ENCODE measurements at regions not wholly inside any gene's neighbourhood (a gene's known extent, or its start where the extent isn't known, plus 50 kb on each side); places are given as distances from the start of the nearest gene placed in this dataset.

DNA sequence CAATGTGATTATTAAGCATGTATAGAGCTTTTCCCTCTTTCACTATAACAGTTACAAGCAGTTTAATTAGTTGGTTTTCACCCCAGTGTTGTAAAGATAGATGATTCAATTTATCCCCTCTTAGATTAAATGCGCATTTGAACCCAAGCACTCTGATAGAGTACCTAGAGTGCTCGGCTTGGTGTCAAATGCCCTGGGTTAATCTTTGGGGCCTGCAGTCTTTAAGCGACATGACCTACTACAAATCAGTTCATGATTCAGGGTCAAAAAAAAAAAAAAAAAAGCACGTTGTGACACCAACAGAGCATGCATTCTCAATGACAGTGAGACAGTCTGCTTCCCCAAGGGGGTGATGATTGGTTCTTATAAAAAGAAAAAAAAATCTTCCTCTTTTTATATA, 375.3 kb downstream of the BRINP1 start:
- Histone ChIP-seq H3K9ac (ENCODE audit: extremely low read depth, low read length, poor library complexity, severe bottlenecking) (no peak overlapping the region), H3K4me1 (ENCODE audit: control insufficient read depth, insufficient read depth, low read length) (no peaks in the 10 kb centered on the region), H3K9me3 (ENCODE audit: control insufficient read depth, low read length) (no peaks in the 10 kb centered on the region), H3K4me3 (ENCODE audit: low read length) (no peak overlapping the region), H3K36me3 (ENCODE audit: control insufficient read depth, insufficient read depth, low read length) (no peaks in the 10 kb centered on the region), H3K27me3 (ENCODE audit: control insufficient read depth, insufficient read depth, low read length, poor library complexity, severe bottlenecking) (no peaks in the 10 kb centered on the region), H3K27ac (ENCODE audit: low read depth, low read length) (no peak overlapping the region)
- no peaks in the 10 kb centered on the region for H3K36me3 Mint-ChIP-seq (ENCODE audit: low read depth)
- peaks cover 13% of the 10 kb centered on the region for H3K4me1 Mint-ChIP-seq
- no peak for DNase-seq
- H3K4me3 Mint-ChIP-seq, result no peak overlapping the region
- no peaks in the 10 kb centered on the region for H3K9me3 Mint-ChIP-seq
- WGBS, 2 experiments (ENCODE audit: insufficient coverage in 1 of 2, insufficient read length in 1 of 2), result 84% methylated on average over 3 of the region's 4 CpGs; no CpG with 5 or more reads in 1 of the 2 experiments
- no peak for TF ChIP-seq CTCF (conservative IDR thresholded peaks at IDR 0.05)
- H3K27ac Mint-ChIP-seq, result no peak overlapping the region
- no peaks in the 10 kb centered on the region for H3K27me3 Mint-ChIP-seq (ENCODE audit: insufficient read depth)

DNA sequence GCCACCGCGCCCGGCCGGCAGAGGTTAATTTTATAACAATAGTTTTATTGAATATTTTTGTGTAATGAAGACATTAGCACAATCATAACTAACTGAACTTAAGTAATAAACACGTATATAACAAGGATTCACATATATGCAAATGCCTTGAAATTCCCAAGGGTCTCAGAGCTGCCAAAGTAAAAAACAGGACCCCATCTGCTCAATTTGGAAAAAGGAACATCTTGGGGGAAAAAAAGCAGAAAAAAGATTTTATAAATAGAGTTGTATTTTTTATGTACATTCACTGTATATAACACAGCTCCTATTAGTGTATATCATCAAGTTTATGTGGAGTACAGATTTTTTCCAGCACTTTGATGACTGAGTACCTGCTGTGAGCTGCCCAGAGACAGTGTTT, 366.7 kb downstream of the BRINP1 start:
- Mint-ChIP-seq H3K4me3 (no peak overlapping the region), H3K27me3 (ENCODE audit: insufficient read depth) (peaks cover 2% of the 10 kb centered on the region), H3K9me3 (no peaks in the 10 kb centered on the region), H3K36me3 (ENCODE audit: low read depth) (no peaks in the 10 kb centered on the region), H3K27ac (no peak overlapping the region), H3K4me1 (peaks cover 17% of the 10 kb centered on the region)
- Histone ChIP-seq H3K4me1 (ENCODE audit: control insufficient read depth, insufficient read depth, low read length) (peaks cover 4% of the 10 kb centered on the region), H3K27me3 (ENCODE audit: control insufficient read depth, insufficient read depth, low read length, poor library complexity, severe bottlenecking) (peaks cover 12% of the 10 kb centered on the region), H3K27ac (ENCODE audit: low read depth, low read length) (no peak overlapping the region), H3K9me3 (ENCODE audit: control insufficient read depth, low read length) (no peaks in the 10 kb centered on the region), H3K9ac (ENCODE audit: extremely low read depth, low read length, poor library complexity, severe bottlenecking) (no peak overlapping the region), H3K36me3 (ENCODE audit: control insufficient read depth, insufficient read depth, low read length) (no peaks in the 10 kb centered on the region), H3K4me3 (ENCODE audit: low read length) (no peak overlapping the region)
- 100% methylated on average over 2 of the region's 5 CpGs; no CpG with 5 or more reads in 1 of the 2 experiments for WGBS, 2 experiments (ENCODE audit: insufficient coverage in 1 of 2, insufficient read length in 1 of 2)
- no peak for TF ChIP-seq CTCF (conservative IDR thresholded peaks at IDR 0.05)
- DNase-seq, result no peak

- Mint-ChIP-seq H3K27me3 (ENCODE audit: insufficient read depth) (peaks cover 2% of the 10 kb centered on the region), H3K27ac (no peak overlapping the region), H3K4me3 (no peak overlapping the region), H3K36me3 (ENCODE audit: low read depth) (no peaks in the 10 kb centered on the region), H3K4me1 (peaks cover 17% of the 10 kb centered on the region), H3K9me3 (no peaks in the 10 kb centered on the region)
- H3K36me3 ChIP-seq (ENCODE audit: control insufficient read depth, insufficient read depth, low read length), result no peaks in the 10 kb centered on the region
- H3K4me1 ChIP-seq (ENCODE audit: control insufficient read depth, insufficient read depth, low read length), result peaks cover 4% of the 10 kb centered on the region
- no peak for TF ChIP-seq CTCF (conservative IDR thresholded peaks at IDR 0.05)
- no peaks in the 10 kb centered on the region for H3K9me3 ChIP-seq (ENCODE audit: control insufficient read depth, low read length)
- H3K4me3 ChIP-seq (ENCODE audit: low read length), result no peak overlapping the region
- no peak for DNase-seq
- no peak overlapping the region for H3K27ac ChIP-seq (ENCODE audit: low read depth, low read length)
- peaks cover 12% of the 10 kb centered on the region for H3K27me3 ChIP-seq (ENCODE audit: control insufficient read depth, insufficient read depth, low read length, poor library complexity, severe bottlenecking)
- no peak overlapping the region for H3K9ac ChIP-seq (ENCODE audit: extremely low read depth, low read length, poor library complexity, severe bottlenecking)
Observed at GRCh38 chr9:119003201-119003611, 366.0 kb downstream of the BRINP1 start.

Data from endodermal cell (in vitro differentiated cells).